H1 (cell line): ENCODE measurements at regions not wholly inside any gene's neighbourhood (a gene's known extent, or its start where the extent isn't known, plus 50 kb on each side); places are given as distances from the start of the nearest gene placed in this dataset.

Source experiments
- ATF3 ChIP-seq: IDR thresholded peaks from 2 replicates; pipeline ENCODE4 v1.6.1; 2011; ENCODE audit warnings: low read depth, mild to moderate bottlenecking, low read length; ENCODE audit not compliant: insufficient read depth
- KDM4A ChIP-seq: IDR thresholded peaks from one replicate; pipeline ENCODE4 v1.7.1; 2012; ENCODE audit warnings: low read depth, mild to moderate bottlenecking, moderate library complexity, low read length, inconsistent platforms; ENCODE audit not compliant: severe bottlenecking
- NANOG ChIP-seq: IDR thresholded peaks from 2 replicates; pipeline ENCODE4 v1.6.1; 2011; ENCODE audit warnings: low read length, low read depth, mild to moderate bottlenecking, inconsistent platforms; ENCODE audit not compliant: insufficient read depth, poor library complexity, severe bottlenecking
- POLR2AphosphoS5 ChIP-seq: IDR thresholded peaks from 2 replicates; pipeline ENCODE4 v1.6.1; 2011; ENCODE audit warnings: low read depth, low read length
- SAP30 ChIP-seq: fragments of 300-600 bp; sonication (generic); IDR thresholded peaks from 2 replicates; pipeline ENCODE4 v1.7.1; 2012; ENCODE audit warnings: low read length, moderate library complexity, mild to moderate bottlenecking, inconsistent platforms; ENCODE audit not compliant: insufficient read depth, insufficient replicate concordance
- SIX5 ChIP-seq: IDR thresholded peaks from 2 replicates; pipeline ENCODE4 v1.6.1; 2011; ENCODE audit warnings: mild to moderate bottlenecking, low read depth, low read length
- TF ChIP-seq, protein P1 (sequence below): IDR thresholded peaks from 2 replicates; pipeline ENCODE4 v1.6.1; 2011; ENCODE audit warnings: low read length, improper control_type of control experiment

- no peak for TF ChIP-seq NANOG
- no peak for TF ChIP-seq ATF3
- TF ChIP-seq KDM4A: no peak
- no peak for TF ChIP-seq SIX5
- no peak for TF ChIP-seq SAP30
- no peak for TF ChIP-seq POLR2AphosphoS5
- TF ChIP-seq, protein P1, sequence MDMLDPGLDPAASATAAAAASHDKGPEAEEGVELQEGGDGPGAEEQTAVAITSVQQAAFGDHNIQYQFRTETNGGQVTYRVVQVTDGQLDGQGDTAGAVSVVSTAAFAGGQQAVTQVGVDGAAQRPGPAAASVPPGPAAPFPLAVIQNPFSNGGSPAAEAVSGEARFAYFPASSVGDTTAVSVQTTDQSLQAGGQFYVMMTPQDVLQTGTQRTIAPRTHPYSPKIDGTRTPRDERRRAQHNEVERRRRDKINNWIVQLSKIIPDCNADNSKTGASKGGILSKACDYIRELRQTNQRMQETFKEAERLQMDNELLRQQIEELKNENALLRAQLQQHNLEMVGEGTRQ: no peak
These were observed 326.0 kb downstream of the RPS4Y2 start (continued) for GRCh38 chrY:21081640-21082611.
